Gastrocnemius medialis (tissue), 4 donors: ENCODE measurements at regions not wholly inside any gene's neighbourhood (a gene's known extent, or its start where the extent isn't known, plus 50 kb on each side); places are given as distances from the start of the nearest gene placed in this dataset.

ENCODE experiments used
- POLR2A ChIP-seq, 2 donors: fragments of 450-650 bp; IDR thresholded peaks; one replicate each; pipeline ENCODE4 v1.6.1; 2017; ENCODE audit warnings: antibody characterized with exemption in 2 of 2, mild to moderate bottlenecking in 2 of 2, moderate library complexity in 2 of 2
- TF ChIP-seq, protein P1 (sequence below), 5 experiments: fragments of 450-650 bp in 3 of 5; fragments of 200-600 bp in 2 of 5; sonication (generic) in 2 of 5; IDR thresholded peaks in 4 of 5; conservative IDR thresholded peaks in 1 of 5; 1 replicate in 4 of 5; 2 replicates in 1 of 5; pipeline ENCODE4 v1.5.1; 2016 to 2019; ENCODE audit warnings: antibody characterized with exemption in 5 of 5, mild to moderate bottlenecking in 3 of 5, moderate library complexity in 3 of 5

- TF ChIP-seq, protein P1, sequence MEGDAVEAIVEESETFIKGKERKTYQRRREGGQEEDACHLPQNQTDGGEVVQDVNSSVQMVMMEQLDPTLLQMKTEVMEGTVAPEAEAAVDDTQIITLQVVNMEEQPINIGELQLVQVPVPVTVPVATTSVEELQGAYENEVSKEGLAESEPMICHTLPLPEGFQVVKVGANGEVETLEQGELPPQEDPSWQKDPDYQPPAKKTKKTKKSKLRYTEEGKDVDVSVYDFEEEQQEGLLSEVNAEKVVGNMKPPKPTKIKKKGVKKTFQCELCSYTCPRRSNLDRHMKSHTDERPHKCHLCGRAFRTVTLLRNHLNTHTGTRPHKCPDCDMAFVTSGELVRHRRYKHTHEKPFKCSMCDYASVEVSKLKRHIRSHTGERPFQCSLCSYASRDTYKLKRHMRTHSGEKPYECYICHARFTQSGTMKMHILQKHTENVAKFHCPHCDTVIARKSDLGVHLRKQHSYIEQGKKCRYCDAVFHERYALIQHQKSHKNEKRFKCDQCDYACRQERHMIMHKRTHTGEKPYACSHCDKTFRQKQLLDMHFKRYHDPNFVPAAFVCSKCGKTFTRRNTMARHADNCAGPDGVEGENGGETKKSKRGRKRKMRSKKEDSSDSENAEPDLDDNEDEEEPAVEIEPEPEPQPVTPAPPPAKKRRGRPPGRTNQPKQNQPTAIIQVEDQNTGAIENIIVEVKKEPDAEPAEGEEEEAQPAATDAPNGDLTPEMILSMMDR (IDR thresholded peaks at IDR 0.05 in 4 of 5, conservative IDR thresholded peaks at IDR 0.05 in 1 of 5) = no peak
- no peak for TF ChIP-seq POLR2A (IDR thresholded peaks at IDR 0.05)
Observed at GRCh38 chr15:77800305-77800704, 167.6 kb upstream of the LINGO1 start.
